Ishikawa (cell line): ENCODE measurements at regions not wholly inside any gene's neighbourhood (a gene's known extent, or its start where the extent isn't known, plus 50 kb on each side); places are given as distances from the start of the nearest gene placed in this dataset.

Experiments used
- CEBPB ChIP-seq: IDR thresholded peaks from 2 replicates; pipeline ENCODE4 v1.6.1; 2012
- CREB1 ChIP-seq: IDR thresholded peaks from 2 replicates; pipeline ENCODE4 v1.6.1; 2012; ENCODE audit warnings: low read depth
- EGR1 ChIP-seq: IDR thresholded peaks from 2 replicates; pipeline ENCODE4 v1.6.1; 2012
- EP300 ChIP-seq: IDR thresholded peaks from 2 replicates; pipeline ENCODE4 v1.6.1; 2012; ENCODE audit warnings: borderline replicate concordance
- FOXM1 ChIP-seq: IDR thresholded peaks from 2 replicates; pipeline ENCODE4 v1.6.1; 2012; ENCODE audit warnings: low read depth, borderline replicate concordance
- MAX ChIP-seq: IDR thresholded peaks from 2 replicates; pipeline ENCODE4 v1.6.1; 2012
- NFIC ChIP-seq: IDR thresholded peaks from 2 replicates; pipeline ENCODE4 v1.6.1; 2012
- RAD21 ChIP-seq: IDR thresholded peaks from 2 replicates; pipeline ENCODE4 v1.6.1; 2012; ENCODE audit warnings: low read depth
- REST ChIP-seq: IDR thresholded peaks from 2 replicates; pipeline ENCODE4 v1.6.1; 2012; ENCODE audit warnings: low read depth, mild to moderate bottlenecking
- TAF1 ChIP-seq: IDR thresholded peaks from 2 replicates; pipeline ENCODE4 v1.6.1; 2012; ENCODE audit warnings: low read depth, mild to moderate bottlenecking
- TCF12 ChIP-seq: IDR thresholded peaks from 2 replicates; pipeline ENCODE4 v1.6.1; 2012; ENCODE audit warnings: low read depth
- TEAD4 ChIP-seq: IDR thresholded peaks from 2 replicates; pipeline ENCODE4 v1.6.1; 2012
- USF1 ChIP-seq: IDR thresholded peaks from 2 replicates; pipeline ENCODE4 v1.6.1; 2012
- YY1 ChIP-seq: IDR thresholded peaks from 2 replicates; pipeline ENCODE4 v1.6.1; 2012; ENCODE audit warnings: low read depth
- ZBTB7A ChIP-seq: IDR thresholded peaks from 2 replicates; pipeline ENCODE4 v1.6.1; 2012; ENCODE audit warnings: low read depth

GRCh38 chr1:221045151-221045550 lies 165.9 kb downstream of the HLX start:
- no peak for TF ChIP-seq USF1
- no peak for TF ChIP-seq MAX
- TF ChIP-seq RAD21: no peak

GRCh38 chr1:221045842-221046831 lies 166.9 kb downstream of the HLX start:
- no peak for TF ChIP-seq REST
- TF ChIP-seq USF1: no peak
- no peak for TF ChIP-seq YY1
- TF ChIP-seq FOXM1: no peak
- TF ChIP-seq RAD21: no peak
- no peak for TF ChIP-seq TEAD4
- no peak for TF ChIP-seq CEBPB
- no peak for TF ChIP-seq TCF12
- TF ChIP-seq TAF1: no peak
- TF ChIP-seq EGR1: no peak
- TF ChIP-seq CREB1: no peak
- TF ChIP-seq MAX: no peak
- TF ChIP-seq NFIC: no peak
- no peak for TF ChIP-seq ZBTB7A

- TF ChIP-seq TAF1 (no peak), YY1 (no peak), ZBTB7A (no peak), CREB1 (no peak), FOXM1 (no peak), USF1 (no peak)
Measured at GRCh38 chr1:221053889-221054288, 174.6 kb downstream of the HLX start.

- no peak for TF ChIP-seq MAX
- no peak for TF ChIP-seq RAD21
- no peak for TF ChIP-seq YY1
- TF ChIP-seq NFIC: no peak
- no peak for TF ChIP-seq TEAD4
- TF ChIP-seq CREB1: no peak
- no peak for TF ChIP-seq CEBPB
- TF ChIP-seq EGR1: no peak
- TF ChIP-seq REST: no peak
- no peak for TF ChIP-seq USF1
- no peak for TF ChIP-seq TAF1
- no peak for TF ChIP-seq EP300
- TF ChIP-seq ZBTB7A: no peak
- TF ChIP-seq FOXM1: no peak
Measured at GRCh38 chr1:221059506-221059905, 180.3 kb downstream of the HLX start.

GRCh38 chr1:221063651-221064050 lies 184.4 kb downstream of the HLX start:
- TF ChIP-seq REST (no peak), USF1 (no peak), YY1 (no peak)
